Ishikawa (cell line): ENCODE measurements at regions not wholly inside any gene's neighbourhood (a gene's known extent, or its start where the extent isn't known, plus 50 kb on each side); places are given as distances from the start of the nearest gene placed in this dataset.

Experiments
- CEBPB ChIP-seq: IDR thresholded peaks from 2 replicates; pipeline ENCODE4 v1.6.1; 2012
- CREB1 ChIP-seq: IDR thresholded peaks from 2 replicates; pipeline ENCODE4 v1.6.1; 2012; ENCODE audit warnings: low read depth
- EGR1 ChIP-seq: IDR thresholded peaks from 2 replicates; pipeline ENCODE4 v1.6.1; 2012
- EP300 ChIP-seq: IDR thresholded peaks from 2 replicates; pipeline ENCODE4 v1.6.1; 2012; ENCODE audit warnings: borderline replicate concordance
- FOXM1 ChIP-seq: IDR thresholded peaks from 2 replicates; pipeline ENCODE4 v1.6.1; 2012; ENCODE audit warnings: low read depth, borderline replicate concordance
- MAX ChIP-seq: IDR thresholded peaks from 2 replicates; pipeline ENCODE4 v1.6.1; 2012
- RAD21 ChIP-seq: IDR thresholded peaks from 2 replicates; pipeline ENCODE4 v1.6.1; 2012; ENCODE audit warnings: low read depth
- TAF1 ChIP-seq: IDR thresholded peaks from 2 replicates; pipeline ENCODE4 v1.6.1; 2012; ENCODE audit warnings: low read depth, mild to moderate bottlenecking
- TCF12 ChIP-seq: IDR thresholded peaks from 2 replicates; pipeline ENCODE4 v1.6.1; 2012; ENCODE audit warnings: low read depth
- USF1 ChIP-seq: IDR thresholded peaks from 2 replicates; pipeline ENCODE4 v1.6.1; 2012
- ZBTB7A ChIP-seq: IDR thresholded peaks from 2 replicates; pipeline ENCODE4 v1.6.1; 2012; ENCODE audit warnings: low read depth
- TF ChIP-seq, protein P1 (sequence below): IDR thresholded peaks from 2 replicates; pipeline ENCODE4 v1.6.1; 2012; ENCODE audit warnings: low read depth, mild to moderate bottlenecking

DNA sequence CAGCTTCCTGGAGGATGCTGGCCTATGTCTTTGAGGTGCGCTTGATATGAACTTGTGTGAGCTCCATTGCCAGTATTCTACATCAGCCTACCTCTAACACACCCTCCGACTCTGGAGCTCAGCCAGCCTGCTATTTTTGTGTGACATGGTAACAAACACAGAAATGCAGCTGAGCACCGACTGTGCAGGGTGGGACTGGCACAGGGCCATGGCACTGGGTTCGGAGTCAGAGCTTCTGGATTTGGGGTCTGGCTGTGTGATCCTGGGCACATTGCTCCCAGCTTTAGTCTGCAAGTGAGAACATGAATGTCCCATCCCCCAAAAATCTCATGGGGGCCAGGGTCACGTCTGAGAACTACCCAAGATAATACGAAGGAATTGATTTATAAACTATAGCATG is 257.2 kb upstream of the CTBP2 start:
- TF ChIP-seq EGR1 (no peak), TAF1 (no peak), CREB1 (no peak), ZBTB7A (no peak), EP300 (no peak), TCF12 (no peak), MAX (no peak), RAD21 (no peak), CEBPB (no peak), USF1 (no peak), FOXM1 (no peak)
- TF ChIP-seq, protein P1, sequence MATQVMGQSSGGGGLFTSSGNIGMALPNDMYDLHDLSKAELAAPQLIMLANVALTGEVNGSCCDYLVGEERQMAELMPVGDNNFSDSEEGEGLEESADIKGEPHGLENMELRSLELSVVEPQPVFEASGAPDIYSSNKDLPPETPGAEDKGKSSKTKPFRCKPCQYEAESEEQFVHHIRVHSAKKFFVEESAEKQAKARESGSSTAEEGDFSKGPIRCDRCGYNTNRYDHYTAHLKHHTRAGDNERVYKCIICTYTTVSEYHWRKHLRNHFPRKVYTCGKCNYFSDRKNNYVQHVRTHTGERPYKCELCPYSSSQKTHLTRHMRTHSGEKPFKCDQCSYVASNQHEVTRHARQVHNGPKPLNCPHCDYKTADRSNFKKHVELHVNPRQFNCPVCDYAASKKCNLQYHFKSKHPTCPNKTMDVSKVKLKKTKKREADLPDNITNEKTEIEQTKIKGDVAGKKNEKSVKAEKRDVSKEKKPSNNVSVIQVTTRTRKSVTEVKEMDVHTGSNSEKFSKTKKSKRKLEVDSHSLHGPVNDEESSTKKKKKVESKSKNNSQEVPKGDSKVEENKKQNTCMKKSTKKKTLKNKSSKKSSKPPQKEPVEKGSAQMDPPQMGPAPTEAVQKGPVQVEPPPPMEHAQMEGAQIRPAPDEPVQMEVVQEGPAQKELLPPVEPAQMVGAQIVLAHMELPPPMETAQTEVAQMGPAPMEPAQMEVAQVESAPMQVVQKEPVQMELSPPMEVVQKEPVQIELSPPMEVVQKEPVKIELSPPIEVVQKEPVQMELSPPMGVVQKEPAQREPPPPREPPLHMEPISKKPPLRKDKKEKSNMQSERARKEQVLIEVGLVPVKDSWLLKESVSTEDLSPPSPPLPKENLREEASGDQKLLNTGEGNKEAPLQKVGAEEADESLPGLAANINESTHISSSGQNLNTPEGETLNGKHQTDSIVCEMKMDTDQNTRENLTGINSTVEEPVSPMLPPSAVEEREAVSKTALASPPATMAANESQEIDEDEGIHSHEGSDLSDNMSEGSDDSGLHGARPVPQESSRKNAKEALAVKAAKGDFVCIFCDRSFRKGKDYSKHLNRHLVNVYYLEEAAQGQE: no peak
